OCI-LY1 (cell line): ENCODE measurements at regions not wholly inside any gene's neighbourhood (a gene's known extent, or its start where the extent isn't known, plus 50 kb on each side); places are given as distances from the start of the nearest gene placed in this dataset.
"Not testable (repeated sequence)": the region's sequence is repeated elsewhere in the genome, so short reads cannot be mapped to it uniquely, and the experiment has no call there.

ENCODE experiments used
- H2AFZ ChIP-seq: fragments of 200-600 bp; sonication (generic), shearing (Covaris generic); 2 replicates; pipeline ENCODE4 v1.6.0; 2014; ENCODE audit warnings: antibody characterized with exemption, mild to moderate bottlenecking, low read length
- H3F3A ChIP-seq: fragments of 200-600 bp; sonication (generic), shearing (Covaris generic); 2 replicates; pipeline ENCODE4 v1.6.0; 2014; ENCODE audit warnings: mild to moderate bottlenecking, antibody characterized with exemption, low read length, moderate library complexity; ENCODE audit not compliant: insufficient read depth
- H3K27ac ChIP-seq: fragments of 200-600 bp; sonication (generic); 2 replicates; pipeline ENCODE4 v1.5.1; 2014; ENCODE audit warnings: low read length, mixed run types, mild to moderate bottlenecking, low read depth; ENCODE audit not compliant: poor library complexity, severe bottlenecking
- H3K27me3 ChIP-seq: fragments of 200-600 bp; sonication (generic); 2 replicates; pipeline ENCODE4 v1.6.0; 2014; ENCODE audit warnings: antibody characterized with exemption, mild to moderate bottlenecking, low read length, moderate library complexity; ENCODE audit not compliant: insufficient read depth
- H3K36me3 ChIP-seq: fragments of 200-600 bp; sonication (generic); 2 replicates; pipeline ENCODE4 v1.6.1; 2014; ENCODE audit warnings: mild to moderate bottlenecking, antibody characterized with exemption, low read length, moderate library complexity, mixed read lengths; ENCODE audit not compliant: insufficient read depth
- H3K4me1 ChIP-seq: fragments of 200-600 bp; sonication (generic); 2 replicates; pipeline ENCODE4 v1.5.1; 2014; ENCODE audit warnings: mild to moderate bottlenecking, low read length, moderate library complexity; ENCODE audit not compliant: insufficient read depth, severe bottlenecking
- H3K4me2 ChIP-seq: fragments of 200-600 bp; sonication (generic), shearing (Covaris generic); 2 replicates; pipeline ENCODE4 v1.6.1; 2014; ENCODE audit warnings: low read length
- H3K4me3 ChIP-seq: fragments of 200-600 bp; sonication (generic); 2 replicates; pipeline ENCODE4 v1.5.1; 2014; ENCODE audit warnings: low read length, low read depth, mild to moderate bottlenecking, mixed read lengths; ENCODE audit not compliant: poor library complexity, severe bottlenecking
- H3K79me2 ChIP-seq: fragments of 200-600 bp; shearing (Covaris generic); 2 replicates; pipeline ENCODE4 v1.6.1; 2016; ENCODE audit warnings: mixed run types, low read length, mixed read lengths; ENCODE audit not compliant: insufficient read depth
- H3K9ac ChIP-seq: fragments of 200-600 bp; sonication (generic), shearing (Covaris generic); 2 replicates; pipeline ENCODE4 v1.6.1; 2014; ENCODE audit warnings: mild to moderate bottlenecking, low read length, mixed read lengths
- H3K9me2 ChIP-seq: fragments of 200-600 bp; sonication (generic), shearing (Covaris generic); 2 replicates; pipeline ENCODE4 v1.6.1; 2014; ENCODE audit warnings: low read depth, mild to moderate bottlenecking, low read length, mixed read lengths
- H3K9me3 ChIP-seq: fragments of 200-600 bp; shearing (Covaris generic); 2 replicates; pipeline ENCODE4 v1.6.1; 2014; ENCODE audit warnings: low read length, mixed read lengths
- H4K20me1 ChIP-seq: fragments of 200-600 bp; sonication (generic), shearing (Covaris generic); 2 replicates; pipeline ENCODE4 v1.6.0; 2016; ENCODE audit warnings: mild to moderate bottlenecking, low read length; ENCODE audit not compliant: insufficient read depth

DNA sequence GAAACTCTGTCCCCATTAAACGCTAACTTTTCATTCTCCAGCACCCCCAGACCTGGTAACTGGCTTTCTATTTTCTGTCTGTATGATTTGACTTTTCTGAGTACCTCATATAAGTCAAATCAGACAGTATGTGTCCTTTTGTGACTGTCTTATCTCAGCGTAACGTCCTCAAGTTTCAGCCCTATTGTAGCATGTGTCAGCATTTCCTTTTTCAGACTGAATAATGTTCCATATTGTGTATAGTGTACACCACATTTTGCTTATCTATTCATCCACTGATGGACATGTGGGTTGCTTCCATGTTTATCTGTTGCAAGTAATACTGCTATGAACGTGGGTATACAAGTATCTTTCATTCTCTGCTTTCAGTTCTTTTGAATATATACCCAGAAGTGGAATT is 242.4 kb downstream of the RTP5 start:
- H3K36me3 ChIP-seq, H3K79me2 ChIP-seq, H3K4me2 ChIP-seq, H3K4me1 ChIP-seq, H3F3A ChIP-seq, H2AFZ ChIP-seq, H3K9me3 ChIP-seq, H3K27me3 ChIP-seq, H3K27ac ChIP-seq, H3K4me3 ChIP-seq, H3K9me2 ChIP-seq, H4K20me1 ChIP-seq, H3K9ac ChIP-seq: not testable (repeated sequence)

GRCh38 chr2:242113492-242113891 is 244.0 kb downstream of the RTP5 start:
- H3K27me3 ChIP-seq, H3K9me3 ChIP-seq, H4K20me1 ChIP-seq, H3K4me3 ChIP-seq, H3K9ac ChIP-seq, H2AFZ ChIP-seq, H3K27ac ChIP-seq, H3K36me3 ChIP-seq, H3K79me2 ChIP-seq, H3F3A ChIP-seq, H3K4me1 ChIP-seq, H3K9me2 ChIP-seq, H3K4me2 ChIP-seq: not testable (repeated sequence)

GRCh38 chr2:242116676-242117075 is 247.1 kb downstream of the RTP5 start:
- not testable (repeated sequence) for H3K4me2 ChIP-seq, H3K9ac ChIP-seq, H2AFZ ChIP-seq, H3K36me3 ChIP-seq, H4K20me1 ChIP-seq, H3K27me3 ChIP-seq, H3F3A ChIP-seq, H3K79me2 ChIP-seq, H3K9me3 ChIP-seq, H3K9me2 ChIP-seq, H3K4me1 ChIP-seq, H3K4me3 ChIP-seq, H3K27ac ChIP-seq

- H3K9ac ChIP-seq, H3K27ac ChIP-seq, H3K4me3 ChIP-seq, H3K36me3 ChIP-seq, H3K9me3 ChIP-seq, H3K27me3 ChIP-seq, H3K9me2 ChIP-seq, H2AFZ ChIP-seq, H3K79me2 ChIP-seq, H3K4me1 ChIP-seq, H4K20me1 ChIP-seq, H3F3A ChIP-seq, H3K4me2 ChIP-seq: not testable (repeated sequence)
These were observed 247.8 kb downstream of the RTP5 start for GRCh38 chr2:242117305-242117704.

GRCh38 chr2:242119682-242120081 is 250.2 kb downstream of the RTP5 start:
- not testable (repeated sequence) for H4K20me1 ChIP-seq

GRCh38 chr2:242130682-242131081 is 261.2 kb downstream of the RTP5 start:
- not testable (repeated sequence) for H4K20me1 ChIP-seq, H3F3A ChIP-seq, H3K27me3 ChIP-seq, H3K79me2 ChIP-seq, H3K36me3 ChIP-seq, H3K27ac ChIP-seq, H3K9ac ChIP-seq, H3K4me1 ChIP-seq, H3K4me3 ChIP-seq, H3K9me2 ChIP-seq, H3K4me2 ChIP-seq, H3K9me3 ChIP-seq, H2AFZ ChIP-seq

More at GRCh38 chr2:242119682-242120081, 250.2 kb downstream of the RTP5 start:
- H3K4me1 ChIP-seq, H3K9ac ChIP-seq, H3K9me3 ChIP-seq, H3K36me3 ChIP-seq, H3F3A ChIP-seq, H3K4me2 ChIP-seq, H3K4me3 ChIP-seq, H2AFZ ChIP-seq, H3K27me3 ChIP-seq, H3K9me2 ChIP-seq, H3K79me2 ChIP-seq, H3K27ac ChIP-seq: not testable (repeated sequence)

- H3K9ac ChIP-seq, H3K27me3 ChIP-seq, H3K9me2 ChIP-seq, H3K9me3 ChIP-seq, H3K36me3 ChIP-seq, H3K27ac ChIP-seq, H3K4me3 ChIP-seq, H4K20me1 ChIP-seq, H2AFZ ChIP-seq, H3K79me2 ChIP-seq, H3K4me2 ChIP-seq, H3K4me1 ChIP-seq, H3F3A ChIP-seq: not testable (repeated sequence)
These were observed 290.4 kb downstream of the RTP5 start for GRCh38 chr2:242159921-242160320.

DNA sequence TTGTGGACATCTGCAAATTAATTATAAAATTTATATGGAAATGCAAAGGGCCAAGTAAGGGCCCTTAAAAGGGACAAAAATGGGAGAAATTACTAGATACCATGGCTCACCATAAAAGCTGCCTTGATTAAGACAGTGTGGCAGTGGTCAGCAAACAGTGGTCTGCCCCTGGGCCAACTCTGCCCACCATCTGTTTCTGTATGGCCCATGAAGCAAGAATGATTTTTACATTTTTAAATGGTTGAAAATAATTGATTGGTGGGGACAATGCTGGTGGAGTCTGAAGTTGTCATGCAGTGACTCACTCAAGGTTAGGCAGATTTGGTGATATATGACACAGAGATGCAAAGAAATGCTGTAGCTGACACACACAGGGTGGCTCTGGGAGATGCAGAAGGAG is 295.6 kb downstream of the RTP5 start:
- not testable (repeated sequence) for H3K4me2 ChIP-seq, H3K9me3 ChIP-seq, H3F3A ChIP-seq, H3K79me2 ChIP-seq, H3K4me3 ChIP-seq, H3K9ac ChIP-seq, H3K27ac ChIP-seq, H4K20me1 ChIP-seq, H3K27me3 ChIP-seq, H3K9me2 ChIP-seq, H3K36me3 ChIP-seq, H2AFZ ChIP-seq, H3K4me1 ChIP-seq
